HG03025 (cell line): ENCODE measurements at regions not wholly inside any gene's neighbourhood (a gene's known extent, or its start where the extent isn't known, plus 50 kb on each side); places are given as distances from the start of the nearest gene placed in this dataset.
"Not testable (repeated sequence)": the region's sequence is repeated elsewhere in the genome, so short reads cannot be mapped to it uniquely, and the experiment has no call there.

Experiments
- ATAC-seq: cut with Tn5 transposase; IDR thresholded peaks from one replicate; pipeline ENCODE4 v1.9.1; 2021; ENCODE audit warnings: mild to moderate bottlenecking, moderate library complexity; ENCODE audit not compliant: unreplicated experiment, low FRiP score

DNA sequence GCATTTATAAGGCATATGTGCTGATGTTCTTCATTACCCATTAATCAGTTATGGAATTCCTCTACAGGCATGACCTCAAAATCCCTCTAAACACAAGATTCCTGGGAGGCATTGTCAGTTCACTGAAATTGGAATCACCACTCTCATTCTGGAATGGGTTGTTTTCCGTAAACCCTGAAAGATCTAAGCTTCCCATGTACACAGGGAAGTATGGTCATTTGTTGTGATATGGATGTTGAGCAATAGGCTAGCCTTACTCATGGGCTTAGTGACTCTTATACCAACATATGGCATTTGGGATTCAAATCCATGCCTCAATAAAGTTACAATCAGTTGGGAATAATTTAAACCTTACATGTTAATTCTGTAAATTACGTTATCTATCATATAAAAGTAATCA is 258.0 kb downstream of the XPNPEP1 start:
- ATAC-seq = no peak

DNA sequence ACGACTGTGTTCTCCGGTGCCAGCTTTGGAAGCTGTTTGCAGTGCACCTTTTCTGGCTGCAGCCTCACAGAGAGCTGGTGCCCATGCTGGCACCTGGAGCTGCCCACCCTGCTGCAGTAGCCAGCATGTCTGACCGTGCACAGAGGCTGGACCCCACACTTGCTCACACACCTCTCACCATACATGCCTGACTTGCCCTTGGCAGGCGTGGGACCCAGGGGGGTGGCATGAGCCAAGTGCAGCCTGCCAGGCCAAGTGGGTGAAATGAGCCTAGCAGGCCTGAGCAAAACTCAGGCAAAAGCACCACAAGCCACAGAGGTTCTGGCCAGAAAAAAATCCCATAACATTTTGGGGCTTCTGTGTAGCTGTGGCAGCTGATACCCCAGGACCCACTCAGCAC is 258.8 kb downstream of the XPNPEP1 start:
- ATAC-seq = no peak

DNA sequence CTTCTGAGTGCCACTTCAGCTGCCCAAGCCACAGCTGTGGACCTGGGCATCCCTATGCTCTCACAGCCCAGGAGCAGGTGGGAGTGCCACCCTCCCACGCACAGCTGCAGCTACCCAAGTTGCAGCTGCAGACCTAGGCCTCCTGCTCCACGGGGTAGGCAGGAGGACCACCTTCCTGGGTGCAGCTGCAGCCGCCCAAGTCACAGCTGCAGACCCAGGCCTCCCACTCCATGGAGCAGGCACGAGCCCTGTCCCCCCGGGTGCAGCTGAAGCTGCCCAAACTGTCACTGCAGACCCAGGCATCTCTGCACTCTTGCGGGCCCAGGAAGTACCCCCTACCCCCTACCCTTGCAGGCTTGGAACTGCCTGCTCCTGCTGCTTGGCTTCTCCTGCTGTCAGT is 260.2 kb downstream of the XPNPEP1 start:
- ATAC-seq = no peak

DNA sequence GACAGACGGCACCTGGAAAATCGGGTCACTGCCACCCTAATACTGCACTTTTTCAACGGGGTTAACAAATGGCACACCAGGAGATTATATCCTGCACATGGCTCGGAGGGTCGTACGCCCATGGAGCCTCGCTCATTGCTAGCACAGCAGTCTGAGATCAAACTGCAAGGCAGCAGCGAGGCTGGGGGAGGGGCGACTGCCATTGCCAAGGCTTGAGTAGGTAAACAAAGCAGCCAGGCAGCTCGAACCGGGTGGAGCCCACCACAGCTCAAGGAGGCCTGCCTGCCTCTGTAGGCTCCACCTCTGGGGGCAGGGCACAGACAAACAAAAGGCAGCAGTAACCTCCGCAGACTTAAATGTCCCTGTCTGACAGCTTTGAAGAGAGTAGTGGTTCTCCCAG is 270.7 kb downstream of the XPNPEP1 start:
- ATAC-seq = not testable (repeated sequence)

DNA sequence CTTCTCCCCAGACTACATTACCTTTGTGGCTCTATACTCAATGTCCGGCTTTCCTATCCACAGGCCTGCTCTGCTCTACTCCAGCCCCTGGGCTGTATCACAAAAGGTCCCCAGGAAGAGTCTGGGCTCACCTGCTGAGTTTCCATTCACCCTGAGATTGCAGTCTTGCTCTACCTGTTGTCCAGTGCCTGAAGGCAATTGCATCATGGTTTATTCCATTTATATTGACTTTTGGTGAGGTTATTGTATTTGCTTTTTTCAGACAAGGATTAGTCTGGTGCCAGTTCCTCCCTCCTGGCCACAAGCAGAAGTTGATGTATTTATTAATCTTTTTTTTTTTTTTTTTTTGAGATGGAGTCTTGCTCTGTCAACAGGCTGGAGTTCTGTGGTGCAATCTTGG is 273.1 kb downstream of the XPNPEP1 start:
- ATAC-seq = no peak

DNA sequence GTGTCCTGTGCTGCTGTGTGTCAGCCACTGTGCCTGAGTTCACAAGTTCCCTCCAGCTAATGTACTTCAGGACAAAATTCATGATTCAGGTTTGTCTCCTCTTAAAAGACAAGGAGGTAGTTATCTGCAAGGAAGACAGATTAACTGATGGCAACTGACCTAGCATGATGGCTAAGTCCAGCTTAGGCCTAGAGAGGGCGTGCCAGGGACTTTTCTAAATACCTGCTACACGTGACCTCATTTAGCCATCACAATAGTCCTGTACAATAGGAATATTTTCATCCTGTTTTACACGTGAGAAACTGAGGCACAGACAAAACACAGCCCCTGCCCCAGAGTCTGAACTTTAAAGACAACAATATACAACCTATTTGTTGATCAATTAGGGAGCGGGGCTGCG is 275.7 kb downstream of the XPNPEP1 start:
- ATAC-seq = no peak

DNA sequence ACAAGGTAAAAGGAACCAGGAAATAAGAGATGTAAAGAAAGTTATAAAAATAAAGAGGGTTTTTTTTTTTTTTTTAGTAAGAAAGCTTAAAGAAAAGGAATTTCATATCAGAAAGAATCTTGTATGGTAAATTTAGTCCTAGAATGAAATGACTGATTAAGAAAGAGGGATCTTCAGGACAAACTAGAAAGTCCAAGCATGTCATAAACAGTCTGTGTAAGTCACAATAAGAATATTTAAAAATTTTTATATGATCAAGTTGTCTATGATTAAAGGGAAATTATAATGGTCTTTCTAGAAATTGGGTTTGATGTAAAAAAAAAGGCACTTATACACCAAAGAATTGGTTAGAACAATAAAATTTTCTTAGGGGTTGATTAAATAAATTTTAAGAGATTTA is 289.5 kb downstream of the XPNPEP1 start:
- ATAC-seq = no peak

DNA sequence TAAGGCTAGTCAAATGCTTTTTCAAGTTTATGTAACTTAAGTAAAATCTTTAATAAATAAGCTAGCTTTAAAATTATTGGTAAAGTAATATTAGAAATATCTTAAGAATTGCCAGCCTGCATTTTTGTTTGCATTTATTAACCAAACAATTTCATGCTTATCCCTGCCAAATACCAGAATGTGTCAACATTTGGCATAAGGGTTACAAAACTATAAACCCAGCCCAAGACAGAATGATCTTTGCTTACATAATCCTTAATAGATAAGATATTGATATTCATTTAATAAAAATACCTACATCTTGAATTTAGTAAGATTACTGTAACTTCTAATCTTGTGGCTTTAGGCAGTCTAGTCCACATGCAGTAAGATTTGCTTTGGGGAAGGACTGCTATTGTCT is 290.3 kb downstream of the XPNPEP1 start:
- not testable (repeated sequence) for ATAC-seq

DNA sequence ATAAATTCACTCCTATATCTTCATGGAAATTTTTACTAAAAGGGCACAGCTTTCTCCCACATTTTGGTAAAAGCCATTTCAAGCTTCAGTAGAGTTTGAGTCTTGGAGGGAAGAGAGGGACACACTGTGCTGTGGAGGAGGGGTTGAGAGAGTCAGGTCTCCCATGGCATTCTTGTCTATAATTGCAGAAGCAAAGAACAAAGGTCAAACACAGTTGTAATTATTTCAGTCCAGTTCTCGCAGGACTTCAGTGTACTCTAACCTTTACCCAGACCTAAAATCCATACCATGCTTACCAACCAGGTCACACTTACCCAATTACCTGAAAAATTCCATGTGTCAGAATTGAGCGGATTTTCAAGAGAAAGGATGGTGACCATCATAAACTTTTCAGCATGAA is 298.4 kb downstream of the XPNPEP1 start:
- ATAC-seq = no peak

DNA sequence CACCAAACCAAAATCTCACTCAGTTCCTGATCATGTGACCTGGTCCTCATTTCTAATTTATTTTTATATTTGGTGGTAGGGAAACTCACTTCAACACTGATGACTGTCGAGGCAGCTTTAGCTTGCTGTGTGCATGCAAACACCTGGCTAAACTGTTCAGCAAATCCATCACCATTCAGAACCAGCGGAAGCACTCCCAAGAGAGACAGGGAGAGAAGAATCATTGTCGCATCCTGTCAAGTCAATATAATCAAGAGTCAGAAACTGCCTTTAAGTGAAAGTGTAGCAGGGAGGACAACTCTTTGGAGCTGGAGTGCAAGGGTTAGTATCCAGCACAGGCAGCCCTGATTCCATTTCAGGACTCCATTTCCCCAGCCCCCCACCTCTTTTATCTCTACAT is 300.7 kb downstream of the XPNPEP1 start:
- no peak for ATAC-seq

DNA sequence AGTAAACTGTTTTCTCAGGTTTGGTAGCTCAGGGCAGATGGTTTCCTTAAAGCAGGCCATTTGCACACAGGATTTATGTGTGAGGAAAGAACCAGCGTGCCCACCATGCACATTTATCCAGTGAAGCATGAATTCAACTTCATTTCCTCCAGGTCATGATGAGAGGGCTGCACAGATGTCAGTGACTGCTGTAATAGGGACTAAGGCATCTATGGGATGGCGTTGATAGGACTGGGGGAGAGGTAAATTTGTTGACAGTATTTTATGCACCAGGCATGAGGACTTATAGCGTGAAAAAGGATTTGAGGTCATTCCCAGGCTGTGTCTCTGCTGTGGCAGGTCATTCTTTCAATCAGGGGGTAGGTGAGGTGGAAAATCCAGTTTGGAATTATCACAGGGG is 302.9 kb downstream of the XPNPEP1 start:
- no peak for ATAC-seq

DNA sequence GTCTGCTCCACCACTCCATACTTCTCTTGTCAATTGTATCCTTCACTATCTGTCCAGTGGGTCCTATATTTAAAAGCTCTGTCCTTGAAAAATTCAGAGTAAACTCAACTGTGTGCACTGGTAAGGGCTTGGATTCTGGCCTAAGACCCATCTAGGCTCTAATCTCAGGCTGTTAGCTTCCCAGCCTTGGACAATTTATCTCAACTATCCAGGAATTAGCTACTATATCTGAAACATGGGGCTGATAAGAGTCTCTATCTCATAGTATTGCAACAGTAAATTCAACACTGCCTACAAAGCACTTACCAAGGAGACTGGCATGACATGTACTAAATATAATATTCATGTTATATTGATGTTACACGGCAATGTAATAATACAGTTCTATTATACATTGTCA is 303.4 kb downstream of the XPNPEP1 start:
- no peak for ATAC-seq

DNA sequence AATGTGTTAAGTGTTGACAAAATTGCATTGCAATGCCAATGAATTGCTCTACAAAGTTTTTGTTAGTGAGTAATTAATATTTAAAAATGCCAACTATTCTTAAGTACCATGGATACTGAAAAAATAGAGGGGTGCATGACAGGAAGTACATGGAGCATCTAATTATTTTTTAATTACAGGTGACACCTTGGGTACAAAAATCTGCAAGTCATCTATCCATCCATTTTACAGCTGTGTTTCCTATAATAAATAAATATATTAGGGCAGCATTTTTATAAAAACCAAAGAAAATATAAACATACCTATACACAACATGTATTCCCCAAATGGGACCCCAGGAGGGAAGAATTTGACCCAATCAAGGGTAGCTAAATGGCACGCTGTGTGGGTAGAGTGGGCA is 304.6 kb downstream of the XPNPEP1 start:
- ATAC-seq = no peak

DNA sequence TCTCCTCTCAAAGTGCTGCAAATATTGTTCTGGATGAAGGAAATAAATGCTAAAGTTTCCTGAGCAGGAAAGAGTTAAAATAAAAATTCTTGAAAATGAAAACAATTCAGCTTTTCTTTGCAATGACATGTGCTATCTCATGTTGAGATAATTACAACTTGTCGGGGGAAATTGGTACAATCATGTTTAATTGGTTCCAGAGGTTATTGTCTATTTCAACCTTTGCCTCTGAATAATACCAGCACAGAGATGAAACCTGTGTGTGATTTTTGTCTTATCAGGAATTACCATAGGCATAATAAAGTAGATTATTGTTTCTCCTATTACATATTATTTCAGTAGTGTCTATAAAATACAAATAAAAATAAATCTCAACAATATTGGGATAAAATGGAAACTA is 305.0 kb downstream of the XPNPEP1 start:
- no peak for ATAC-seq

DNA sequence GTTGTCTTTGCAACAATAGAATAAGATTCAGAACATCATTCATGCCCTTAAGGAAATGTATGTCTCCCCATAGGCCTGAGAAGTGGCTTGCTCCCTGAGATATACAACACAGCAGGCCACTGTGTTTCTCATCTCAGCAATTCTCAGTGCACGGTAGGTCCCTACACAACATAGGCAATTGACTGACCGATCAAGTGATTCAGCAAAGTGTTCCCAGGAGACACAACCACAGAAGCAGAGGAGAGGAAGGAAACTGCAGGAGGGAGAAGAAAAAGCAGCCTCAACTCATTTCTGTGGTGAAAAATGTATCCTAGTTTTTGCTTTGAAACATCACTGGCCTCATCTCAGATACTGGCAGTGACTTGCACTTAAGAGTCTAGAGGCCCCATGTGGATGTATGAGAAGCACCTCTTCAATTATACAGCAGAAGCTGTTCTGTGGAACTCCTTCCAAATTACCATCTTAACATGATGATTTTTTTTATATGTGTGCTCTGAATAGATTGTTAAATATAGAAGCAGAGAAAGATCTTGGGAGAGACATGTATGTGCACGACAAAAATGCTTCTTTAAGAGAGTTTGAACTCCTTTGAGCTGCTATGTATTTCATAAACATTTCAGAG is 306.8 kb downstream of the XPNPEP1 start:
- no peak for ATAC-seq

DNA sequence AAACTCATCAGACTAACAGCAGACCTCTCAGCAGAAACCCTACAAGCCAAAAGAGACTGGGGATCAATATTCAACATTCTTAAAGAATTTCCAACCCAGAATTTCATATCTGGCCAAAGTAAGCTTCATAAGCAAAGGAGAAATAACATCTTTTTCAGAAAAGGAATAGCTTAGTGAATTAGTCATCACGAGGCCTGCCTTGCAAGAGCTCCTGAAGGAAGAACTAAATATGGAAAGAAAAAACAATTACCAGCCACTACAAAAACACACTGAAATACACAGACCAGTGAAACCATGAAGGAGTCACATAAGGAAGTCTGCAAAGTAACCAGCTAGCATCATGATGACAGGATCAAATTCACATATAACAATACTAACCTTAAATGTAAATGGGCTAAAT is 328.0 kb downstream of the XPNPEP1 start:
- not testable (repeated sequence) for ATAC-seq

DNA sequence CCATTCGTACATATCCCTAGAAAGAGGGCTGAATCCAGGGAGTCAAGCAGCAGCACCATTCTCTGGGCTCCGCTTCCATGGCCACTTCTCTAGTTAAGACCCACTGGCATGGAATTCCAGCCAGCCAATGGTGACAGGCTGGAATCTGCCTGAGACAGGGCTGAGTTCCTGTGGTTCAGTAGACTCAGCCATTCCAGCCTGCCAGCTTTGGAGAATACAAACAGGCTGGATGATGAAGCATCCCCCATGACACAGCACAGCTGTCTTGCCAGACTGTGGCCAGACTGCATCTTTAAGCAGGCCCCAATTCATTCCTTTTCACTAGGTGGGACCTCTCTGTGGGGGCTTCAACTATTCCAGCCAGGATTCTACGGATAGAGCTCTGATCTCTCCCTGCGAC is 329.6 kb downstream of the XPNPEP1 start:
- no peak for ATAC-seq

DNA sequence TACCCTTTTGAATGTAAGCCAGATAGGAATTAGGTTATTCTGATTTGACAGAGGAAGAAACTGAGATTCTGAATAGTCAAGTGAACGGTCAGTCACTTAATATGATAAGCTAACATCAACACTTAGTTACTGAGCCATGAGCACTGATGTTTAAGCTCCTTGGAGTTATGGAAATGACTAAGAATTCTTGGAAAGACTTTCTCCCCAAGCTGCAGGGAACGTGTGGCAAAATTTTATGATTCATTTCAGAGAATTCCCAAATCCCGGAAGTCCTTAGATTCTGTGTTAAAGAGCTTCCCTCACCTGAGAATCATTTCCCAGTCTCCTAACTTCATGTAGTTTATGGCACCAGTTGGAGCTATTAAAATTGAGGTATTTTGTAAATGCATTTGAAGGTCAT is 330.9 kb downstream of the XPNPEP1 start:
- no peak for ATAC-seq

DNA sequence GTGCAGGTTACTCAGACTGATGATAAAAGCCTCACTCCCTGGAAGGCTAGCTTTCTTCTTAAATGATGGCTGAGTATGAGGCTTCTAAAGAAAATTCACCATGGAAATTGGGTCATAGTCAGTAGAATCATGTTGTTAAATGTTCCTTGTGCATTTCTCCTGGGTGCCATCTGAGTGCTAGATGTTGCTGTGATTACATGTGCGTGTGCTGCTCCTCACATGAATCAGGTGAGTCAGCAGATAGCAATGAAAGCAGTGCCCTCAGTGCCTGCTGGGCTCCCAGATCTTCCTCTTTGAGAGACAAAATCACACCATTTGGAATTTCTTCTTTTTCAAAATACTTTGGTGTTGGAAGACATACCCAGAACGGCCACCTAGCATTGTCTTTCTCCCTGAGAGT is 331.7 kb downstream of the XPNPEP1 start:
- no peak for ATAC-seq

DNA sequence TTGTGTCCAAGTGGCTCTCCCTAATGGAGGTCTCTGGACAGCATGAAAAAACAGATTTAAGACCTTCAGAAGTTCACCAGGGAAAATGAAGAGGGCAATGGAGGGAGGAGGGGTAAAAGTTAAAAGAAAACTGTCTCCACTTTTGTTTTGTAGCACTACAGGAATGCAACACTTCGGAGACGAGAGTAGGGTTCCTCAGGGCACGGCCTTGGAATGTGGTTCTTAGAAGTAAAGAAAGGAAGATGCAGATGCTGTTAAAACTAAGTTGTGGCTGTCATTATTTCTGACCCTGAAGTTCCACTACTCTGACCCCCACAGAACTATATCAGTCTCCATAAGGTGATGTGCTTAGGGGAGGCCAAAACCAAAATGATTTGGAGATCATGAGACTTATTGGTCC is 335.1 kb downstream of the XPNPEP1 start:
- ATAC-seq = no peak

DNA sequence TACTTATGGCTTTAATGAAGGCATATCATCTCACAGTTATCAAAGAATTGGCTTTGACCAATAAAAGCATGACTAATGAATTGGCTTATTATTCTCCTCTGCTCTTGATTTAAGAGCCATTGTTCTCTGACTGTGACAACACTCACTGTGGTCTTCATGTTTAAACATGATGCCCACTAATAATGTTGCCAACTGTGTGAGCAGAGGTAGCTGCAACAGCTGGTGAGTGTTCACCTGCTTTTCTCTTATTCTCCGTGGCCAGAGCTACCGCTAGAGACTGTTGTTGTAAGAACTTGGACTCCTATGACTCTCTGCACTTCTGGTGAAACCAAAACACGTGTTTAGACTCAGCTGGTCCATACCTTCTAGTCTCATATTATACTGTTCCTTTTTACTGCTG is 335.9 kb downstream of the XPNPEP1 start:
- ATAC-seq = no peak

DNA sequence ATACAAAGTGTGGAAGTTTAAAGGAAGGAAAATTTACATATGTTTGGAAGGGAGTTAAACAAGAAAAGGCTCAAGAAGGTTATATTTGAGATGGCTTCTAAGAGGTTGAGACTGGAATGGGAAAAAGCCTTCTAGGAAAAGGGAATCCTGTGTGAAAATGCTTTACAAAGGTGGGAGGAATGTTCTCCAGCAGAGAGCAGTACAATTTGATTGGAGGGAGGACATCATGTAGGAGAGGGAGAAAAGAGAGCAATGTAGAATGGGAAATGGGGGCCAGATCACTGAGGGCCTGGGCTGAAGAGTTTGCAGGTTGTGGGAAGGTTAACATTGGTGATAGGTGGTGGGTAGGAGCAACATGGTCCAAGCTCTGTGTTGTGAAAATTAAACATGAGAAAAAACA is 366.9 kb downstream of the XPNPEP1 start:
- no peak for ATAC-seq

DNA sequence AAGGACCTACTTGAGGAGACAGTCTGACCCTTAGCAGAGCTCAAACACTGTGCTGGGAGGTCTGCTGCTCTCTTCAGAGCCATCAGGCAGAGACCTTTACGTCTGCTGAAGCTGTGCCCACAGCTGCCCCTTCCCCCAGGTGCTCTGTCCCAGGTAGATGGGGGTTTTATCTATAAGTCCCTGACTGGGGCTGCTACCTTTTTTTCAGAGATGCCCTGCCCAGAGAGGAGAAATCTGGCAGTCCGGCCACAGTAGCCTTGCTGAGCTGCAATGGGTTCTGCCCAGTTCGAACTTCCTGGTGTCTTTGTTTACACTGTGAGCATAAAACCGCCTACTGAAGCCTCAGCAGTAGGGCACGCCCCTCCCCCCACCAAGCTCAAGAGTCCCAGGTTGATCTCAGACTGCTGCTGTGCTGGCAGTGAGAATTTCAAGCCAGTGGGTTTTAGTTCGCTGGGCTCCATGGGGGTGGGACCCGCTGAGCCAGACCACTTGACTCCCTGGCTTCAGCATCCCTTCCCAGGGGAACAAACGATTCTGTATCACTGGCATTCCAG is 381.2 kb downstream of the XPNPEP1 start:
- ATAC-seq = not testable (repeated sequence)
